ENCODE measurements at regions not wholly inside any gene's neighbourhood (a gene's known extent, or its start where the extent isn't known, plus 50 kb on each side); places are given as distances from the start of the nearest gene placed in this dataset.
A peak's percentile ranks its signal among the peaks of the same experiment; 100 is the strongest.
"Not testable (repeated sequence)": the region's sequence is repeated elsewhere in the genome, so short reads cannot be mapped to it uniquely, and the experiment has no call there.

DNA sequence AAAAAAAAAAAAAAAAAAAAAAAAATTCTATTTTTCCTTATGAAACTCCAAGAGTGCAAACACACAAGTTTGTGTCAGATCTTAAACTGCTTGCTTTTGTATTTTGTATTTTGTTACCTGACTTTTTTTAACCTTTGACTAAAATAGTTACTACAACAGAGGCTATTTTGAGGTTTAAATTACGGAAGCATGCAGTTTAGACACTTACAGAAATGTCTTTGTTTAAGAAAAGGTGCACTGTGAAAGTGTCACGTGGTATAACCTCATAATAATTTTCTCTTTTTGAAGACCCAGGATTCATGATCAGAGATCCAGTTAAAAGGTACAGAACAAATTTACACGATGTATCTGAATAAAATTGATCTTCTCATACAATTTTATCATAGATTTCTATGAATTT lies 152.4 kb downstream of the SPIN4 start:
- DNase-seq; intact Hi-C loops (cut with DNase I); ATAC-seq: not testable (repeated sequence)

DNA sequence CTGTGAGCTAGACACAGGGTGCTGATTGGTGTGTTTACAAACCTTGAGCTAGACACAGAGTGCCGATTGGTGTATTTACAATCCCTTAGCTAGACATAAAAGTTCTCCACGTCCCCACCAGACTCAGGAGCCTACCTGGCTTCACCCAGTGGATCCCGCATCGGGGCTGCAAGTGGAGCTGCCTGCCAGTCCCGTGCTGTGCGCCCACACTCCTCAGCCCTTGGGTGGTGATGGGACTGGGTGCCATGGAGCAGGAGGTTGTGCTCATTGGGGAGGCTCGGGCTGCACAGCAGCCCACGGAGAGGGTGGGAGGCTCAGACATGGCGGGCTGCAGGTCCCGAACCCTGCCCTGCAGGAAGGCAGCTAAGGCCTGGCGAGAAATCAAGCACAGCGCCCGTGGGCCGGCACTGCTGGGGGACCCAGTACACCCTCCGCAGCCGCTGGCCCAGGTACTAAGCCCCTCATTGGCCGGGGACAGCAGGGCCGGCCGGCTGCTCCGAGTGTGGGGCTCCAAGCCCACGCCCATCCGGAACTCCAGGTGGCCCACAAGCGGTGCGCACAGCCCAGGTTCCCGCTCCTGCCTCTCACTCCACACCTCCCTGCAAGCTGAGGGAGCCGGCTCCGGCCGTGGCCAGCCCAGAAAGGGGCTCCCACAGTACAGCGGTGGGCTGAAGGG lies 158.6 kb downstream of the SPIN4 start:
- DNase-seq; intact Hi-C loops (cut with DNase I); ATAC-seq: not testable (repeated sequence)

DNA sequence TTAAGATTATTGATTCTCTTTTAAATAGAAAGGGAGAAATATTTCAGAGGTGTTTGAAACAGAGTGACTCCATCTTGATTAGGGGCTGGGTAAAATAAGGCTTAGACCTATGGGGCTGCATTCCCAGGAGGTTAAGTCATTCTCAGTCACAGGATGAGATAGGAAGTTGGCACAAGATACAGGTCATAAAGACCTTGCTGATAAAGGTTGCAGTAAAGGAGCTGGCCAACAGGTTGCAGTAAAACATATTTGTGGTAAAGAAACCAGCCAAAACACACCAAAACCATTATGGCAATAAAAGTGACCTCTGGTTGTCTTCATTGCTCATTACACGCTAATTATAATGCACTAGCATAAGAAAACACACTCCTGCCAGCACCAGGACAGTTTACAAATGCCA lies 165.0 kb downstream of the SPIN4 start:
- ATAC-seq (no peak), DNase-seq (no peak)
- intact Hi-C loops (cut with DNase I) = no loop called here

DNA sequence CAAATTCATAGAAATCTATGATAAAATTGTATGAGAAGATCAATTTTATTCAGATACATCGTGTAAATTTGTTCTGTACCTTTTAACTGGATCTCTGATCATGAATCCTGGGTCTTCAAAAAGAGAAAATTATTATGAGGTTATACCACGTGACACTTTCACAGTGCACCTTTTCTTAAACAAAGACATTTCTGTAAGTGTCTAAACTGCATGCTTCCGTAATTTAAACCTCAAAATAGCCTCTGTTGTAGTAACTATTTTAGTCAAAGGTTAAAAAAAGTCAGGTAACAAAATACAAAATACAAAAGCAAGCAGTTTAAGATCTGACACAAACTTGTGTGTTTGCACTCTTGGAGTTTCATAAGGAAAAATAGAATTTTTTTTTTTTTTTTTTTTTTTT lies 171.3 kb downstream of the SPIN4 start:
- ATAC-seq = not testable (repeated sequence)

DNA sequence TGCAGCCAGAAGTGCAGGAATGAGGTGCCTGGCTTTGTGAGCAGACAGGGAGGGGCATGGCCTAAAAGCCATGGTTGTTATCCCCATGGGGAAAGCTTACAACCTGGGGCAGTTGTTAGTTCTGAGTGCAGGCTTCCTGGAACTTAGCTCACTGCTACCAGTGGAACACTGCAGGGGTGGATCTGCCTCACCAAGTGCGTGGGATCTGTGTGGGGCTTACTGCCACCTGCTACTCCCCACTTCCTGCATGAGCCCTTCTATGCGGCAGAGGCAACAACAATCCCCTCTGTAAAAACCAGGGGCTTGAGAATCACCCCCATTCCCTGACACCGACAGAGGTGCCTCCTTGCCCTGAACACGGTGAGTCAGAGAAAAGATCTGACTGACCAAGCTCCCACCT lies 174.6 kb downstream of the SPIN4 start:
- intact Hi-C loops (cut with DNase I); ATAC-seq; DNase-seq: not testable (repeated sequence)

More for the DNA sequence above, 171.3 kb downstream of the SPIN4 start:
- intact Hi-C loops (cut with DNase I); DNase-seq: not testable (repeated sequence)

DNA sequence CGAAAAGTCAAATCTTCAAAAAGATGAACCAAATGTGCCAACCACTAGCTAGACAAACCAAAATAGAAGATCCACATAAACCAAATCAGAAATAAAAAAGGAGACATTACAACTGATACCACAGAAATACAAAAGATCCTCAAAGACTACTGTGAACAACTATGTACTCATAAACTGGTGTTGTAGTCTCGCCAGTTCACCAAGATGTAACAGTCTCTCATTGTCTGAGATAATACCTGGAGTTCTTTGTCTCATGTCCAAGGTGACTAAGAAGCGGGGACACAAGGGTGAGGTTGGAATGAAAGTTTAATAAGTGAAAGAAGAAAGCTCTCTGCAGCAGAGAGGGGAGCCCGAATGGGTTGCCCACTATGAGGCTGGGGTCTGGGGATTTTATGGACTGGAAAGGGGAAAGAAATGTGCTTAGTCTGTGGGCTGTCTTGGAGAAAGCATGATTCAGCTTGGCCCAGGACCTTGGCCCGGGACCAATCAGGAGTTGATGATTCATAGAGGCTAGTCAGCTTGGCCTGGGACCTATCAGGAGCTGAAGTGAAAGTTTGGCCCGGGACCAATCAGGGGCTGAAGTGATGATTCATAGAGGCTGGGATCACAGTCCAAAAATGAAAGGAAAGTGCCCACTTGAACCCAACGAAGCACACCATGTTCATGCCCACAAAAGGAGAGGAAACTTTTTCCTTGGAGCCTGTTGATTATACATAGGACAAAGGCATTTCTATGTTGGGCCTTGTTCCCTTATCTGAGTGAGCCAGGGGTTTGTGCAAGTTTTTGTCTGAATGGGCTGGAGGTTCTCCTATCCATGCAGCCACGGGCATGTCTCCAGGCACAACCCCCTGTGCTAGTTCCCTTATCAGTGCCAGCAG lies 177.1 kb downstream of the SPIN4 start:
- intact Hi-C loops (cut with DNase I); DNase-seq: not testable (repeated sequence)
- ATAC-seq = peak; percentile 85 to 92

DNA sequence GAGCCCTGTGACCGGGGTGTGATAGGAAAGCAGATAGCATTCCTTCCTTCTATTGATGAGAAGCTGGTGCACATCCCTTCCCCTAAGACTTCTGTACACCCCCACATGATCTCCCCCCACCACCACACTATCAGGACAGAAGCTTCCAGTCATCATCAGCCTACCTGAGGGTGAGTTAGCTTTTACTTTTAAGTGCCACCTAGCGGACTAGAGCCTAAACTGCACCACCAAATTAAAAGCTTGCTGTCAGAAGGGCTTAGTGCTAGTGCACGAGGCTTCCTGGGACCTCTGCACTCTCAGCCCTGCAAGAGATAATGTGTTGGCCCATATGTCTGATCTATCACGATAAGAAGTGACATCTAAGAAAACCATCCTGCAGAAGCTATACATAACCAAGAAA lies 181.7 kb downstream of the SPIN4 start:
- DNase-seq; intact Hi-C loops (cut with DNase I); ATAC-seq: not testable (repeated sequence)

DNA sequence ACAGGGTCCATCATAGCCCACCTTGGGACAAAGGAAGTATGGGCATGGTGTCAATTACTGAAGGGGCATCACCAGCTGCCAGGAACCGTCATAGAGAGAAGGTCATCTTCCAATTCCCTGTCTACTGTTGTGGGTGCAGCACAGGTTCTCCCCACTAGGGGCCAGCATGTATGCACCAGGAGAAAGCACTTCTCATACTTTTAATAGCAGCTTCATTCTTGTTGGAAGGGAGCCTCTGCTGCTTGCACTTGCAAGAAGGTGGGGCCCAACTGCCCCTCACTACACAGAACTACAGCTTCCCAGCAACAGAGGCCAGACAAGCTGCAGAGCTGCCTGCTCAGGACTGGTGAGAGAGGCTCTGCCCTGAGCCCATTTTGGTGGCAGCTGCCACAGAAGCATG lies 182.2 kb downstream of the SPIN4 start:
- intact Hi-C loops (cut with DNase I); ATAC-seq; DNase-seq: not testable (repeated sequence)

DNA sequence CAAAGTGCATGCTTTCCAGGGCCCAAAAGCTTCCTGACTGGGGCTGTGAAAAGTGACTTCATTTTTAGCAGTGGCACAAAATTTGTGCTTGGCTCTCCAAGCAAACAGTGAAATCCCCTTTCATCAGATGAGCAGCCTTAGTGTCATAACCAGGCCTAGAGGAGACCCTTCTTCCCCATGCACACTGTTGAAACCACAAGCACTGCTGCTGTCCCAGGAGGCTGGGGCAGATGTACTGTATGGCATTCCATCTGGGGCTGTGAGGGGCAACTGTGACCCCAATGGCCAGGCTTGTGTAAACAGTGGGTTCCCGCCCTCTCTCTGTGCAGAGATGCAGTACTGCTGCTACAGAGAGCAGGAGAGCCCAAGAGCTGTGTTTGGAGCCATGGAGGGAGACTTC lies 184.1 kb downstream of the SPIN4 start:
- intact Hi-C loops (cut with DNase I); ATAC-seq; DNase-seq: not testable (repeated sequence)

DNA sequence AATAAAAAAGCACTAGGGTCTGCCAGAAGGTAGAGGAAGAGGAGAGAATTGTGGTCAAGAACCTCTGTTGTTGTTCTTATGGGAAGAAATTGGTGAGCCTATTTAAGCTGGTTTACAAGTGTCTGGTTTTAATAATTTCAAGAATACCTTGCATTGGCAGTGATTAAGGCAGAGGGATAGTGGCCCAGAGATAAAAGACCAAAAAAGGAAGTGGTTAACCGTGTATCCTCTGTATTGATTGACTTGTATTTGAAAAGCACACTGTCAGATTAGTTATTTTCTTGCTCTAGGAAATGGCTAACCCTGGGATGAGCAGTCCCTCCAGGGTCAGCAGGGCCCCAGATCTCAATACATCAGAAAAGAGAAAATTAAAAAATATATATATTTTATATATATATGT lies 190.1 kb downstream of the SPIN4 start:
- DNase-seq; intact Hi-C loops (cut with DNase I); ATAC-seq: not testable (repeated sequence)

DNA sequence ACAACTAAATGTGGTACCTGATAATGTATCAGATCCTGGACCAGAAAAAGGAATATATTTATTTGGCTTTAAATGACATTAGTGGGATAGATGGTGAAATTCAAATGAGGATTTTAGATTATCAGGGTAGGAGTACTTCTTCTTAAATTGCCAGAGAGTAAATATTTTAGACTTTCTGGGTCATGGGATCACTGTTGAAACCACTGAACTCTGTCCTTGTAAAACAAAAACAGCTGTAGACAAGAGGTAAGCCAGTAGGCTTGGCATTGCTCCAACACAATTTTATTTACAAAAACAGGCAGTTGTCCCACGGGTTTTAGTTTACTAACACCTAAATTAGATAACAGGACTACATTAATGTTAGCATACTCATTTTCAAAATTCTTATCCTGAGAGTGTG lies 190.8 kb downstream of the SPIN4 start:
- ATAC-seq; intact Hi-C loops (cut with DNase I); DNase-seq: not testable (repeated sequence)

DNA sequence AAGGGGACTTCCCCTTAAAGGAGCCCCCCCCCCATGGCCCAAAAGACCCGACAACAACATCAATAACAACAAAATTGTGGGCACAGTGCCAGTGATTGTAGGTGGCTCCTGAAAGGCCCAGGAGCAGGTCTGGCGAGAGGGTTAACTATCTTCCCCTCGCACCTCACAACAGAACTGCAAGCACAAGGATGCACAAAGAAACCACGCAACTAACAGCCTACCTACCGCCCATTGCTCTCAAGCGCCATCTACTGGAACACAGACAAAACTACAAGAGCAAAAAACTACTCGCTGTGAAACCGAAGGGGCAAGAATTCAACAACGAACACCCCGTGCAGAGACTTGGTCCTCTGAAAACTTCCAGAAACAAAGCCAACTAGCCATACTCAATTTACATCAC lies 205.6 kb downstream of the SPIN4 start:
- DNase-seq; ATAC-seq; intact Hi-C loops (cut with DNase I): not testable (repeated sequence)

DNA sequence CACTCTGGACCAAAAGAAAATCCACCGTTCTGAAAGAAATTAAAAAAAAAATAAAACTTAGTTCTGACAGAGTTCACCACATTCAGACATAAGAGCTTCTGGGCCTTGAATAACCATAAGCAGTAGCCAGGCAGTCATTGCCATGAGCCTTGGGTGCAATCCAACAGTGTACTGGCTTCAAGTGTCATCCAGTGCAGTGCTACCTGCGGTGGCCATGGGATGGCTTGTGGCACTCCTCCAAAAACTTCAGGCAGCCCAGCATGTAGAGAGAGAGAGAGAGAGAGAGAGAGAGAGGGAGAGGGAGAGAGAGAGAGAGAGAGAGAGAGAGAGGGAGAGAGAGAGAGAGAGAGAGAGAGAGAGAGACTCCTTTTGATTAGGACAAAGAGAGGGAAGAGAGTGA lies 208.5 kb downstream of the SPIN4 start:
- DNase-seq; intact Hi-C loops (cut with DNase I); ATAC-seq: not testable (repeated sequence)

DNA sequence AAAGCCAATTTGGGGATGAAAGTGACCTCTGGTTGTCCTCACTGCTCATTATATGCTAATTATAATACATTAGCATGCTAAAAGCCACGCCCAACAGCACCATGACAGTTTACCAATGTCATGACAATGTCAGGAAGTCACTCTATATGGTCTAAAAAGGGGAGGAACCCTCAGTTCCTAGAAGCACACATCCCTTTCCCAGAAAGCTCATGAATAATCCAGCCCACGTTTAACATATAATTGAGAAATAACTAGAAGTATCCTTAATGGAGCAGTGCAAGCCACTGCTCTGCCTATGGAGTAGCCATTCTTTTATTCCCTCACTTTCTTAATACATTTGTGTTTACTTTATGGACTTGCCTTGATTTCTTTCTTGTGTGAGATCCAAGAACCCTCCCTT lies 215.3 kb downstream of the SPIN4 start:
- intact Hi-C loops (cut with DNase I); DNase-seq; ATAC-seq: not testable (repeated sequence)

DNA sequence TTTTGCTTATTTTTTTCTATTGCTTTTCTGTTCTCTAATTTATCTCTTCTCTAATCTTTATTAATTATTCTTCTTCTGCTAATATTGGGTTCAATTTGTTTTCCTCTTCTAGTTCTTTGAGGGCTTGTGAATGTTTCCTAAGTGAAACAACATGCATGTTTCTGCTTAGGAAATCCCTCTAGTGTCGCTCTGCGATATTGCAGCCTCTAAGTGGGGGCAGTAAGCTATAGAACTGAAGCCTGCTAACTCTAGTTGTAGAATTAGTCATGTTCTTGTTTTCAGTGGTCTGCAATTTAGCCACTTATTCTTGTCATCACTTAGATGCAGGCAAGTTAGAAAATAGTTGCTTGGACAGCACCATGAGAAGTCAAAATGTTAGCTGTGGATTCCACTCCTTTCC lies 222.6 kb downstream of the SPIN4 start:
- DNase-seq (peak; percentile 21), ATAC-seq (no peak)

DNA sequence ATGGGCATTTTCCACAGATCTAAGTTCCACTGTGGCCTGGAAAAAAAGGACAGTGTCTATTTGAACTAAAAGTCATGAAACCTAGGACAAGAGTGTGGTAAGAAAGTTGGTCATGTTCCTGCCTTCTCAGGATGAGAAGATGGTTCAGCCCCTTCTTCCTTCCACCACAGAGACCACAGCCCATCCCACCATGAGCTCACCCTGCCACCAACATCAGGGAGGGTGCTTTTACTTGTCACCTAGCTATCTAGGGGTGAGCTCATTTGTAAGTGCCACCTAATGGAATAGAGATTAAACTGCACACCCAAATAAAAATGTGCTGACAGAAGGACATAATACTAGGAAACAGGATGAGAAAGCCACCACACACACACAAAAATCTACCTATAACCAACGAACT lies 235.9 kb downstream of the SPIN4 start:
- DNase-seq = no peak
- no peak for ATAC-seq
- intact Hi-C loops (cut with DNase I) = no loop called here

More for the DNA sequence above, 222.6 kb downstream of the SPIN4 start:
- intact Hi-C loops (cut with DNase I) = no loop called here

DNA sequence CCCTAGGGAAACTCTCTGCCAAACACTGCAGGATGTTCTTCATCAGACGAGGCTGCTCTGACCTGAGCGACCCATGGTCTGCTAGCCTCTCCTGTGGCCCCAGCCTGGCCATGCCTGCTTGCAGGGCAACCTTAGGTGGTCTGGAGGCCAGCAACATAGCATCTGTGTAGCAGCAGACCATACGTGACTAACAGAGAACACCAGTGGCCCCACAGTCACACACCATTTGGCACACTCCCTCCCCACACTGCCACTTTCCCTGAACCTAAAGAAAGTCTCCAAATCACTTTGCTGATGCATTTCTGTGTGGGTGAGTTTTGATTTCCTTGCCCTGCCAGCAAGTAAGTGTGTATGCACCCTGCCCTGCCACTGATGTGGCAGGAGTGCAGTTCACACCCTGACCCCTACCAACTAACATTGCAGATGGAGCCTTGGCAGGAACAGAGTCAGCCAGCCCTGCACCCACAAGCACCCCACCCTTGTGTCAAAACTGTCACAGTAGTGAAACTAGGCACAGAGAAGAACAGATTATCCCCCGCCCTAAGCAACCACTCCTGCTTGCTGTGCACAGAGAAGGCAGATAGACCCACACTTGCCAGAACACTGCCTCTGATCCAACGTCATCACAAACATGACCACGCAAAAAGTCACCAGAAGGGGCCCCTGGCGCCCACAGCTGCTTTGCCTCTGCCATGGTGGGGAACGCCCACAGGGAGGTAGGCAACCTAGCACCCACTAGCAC lies 249.1 kb downstream of the SPIN4 start:
- intact Hi-C loops (cut with DNase I) = no loop called here
- DNase-seq = no peak
- no peak for ATAC-seq

DNA sequence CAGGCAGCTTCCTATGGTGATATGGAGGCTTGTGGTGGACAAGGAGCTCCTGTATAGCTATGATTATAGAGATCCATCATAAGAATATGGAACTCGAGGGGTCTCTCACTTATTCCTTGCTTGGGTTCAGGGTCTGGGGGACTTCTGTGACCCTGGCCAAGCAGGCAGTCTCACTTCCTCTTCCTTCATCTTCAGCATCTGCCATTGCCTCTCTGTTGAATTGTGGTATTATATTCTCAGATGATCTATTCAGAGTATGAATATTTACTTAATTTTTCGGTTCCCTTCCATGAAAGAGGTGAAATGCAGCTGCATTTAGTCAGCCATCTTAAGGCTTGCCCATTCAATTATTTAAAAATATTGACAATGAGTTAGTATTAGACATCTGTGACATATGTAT lies 292.9 kb downstream of the SPIN4 start:
- no peak for ATAC-seq
- no peak for DNase-seq
- intact Hi-C loops (cut with DNase I) = no loop called here

DNA sequence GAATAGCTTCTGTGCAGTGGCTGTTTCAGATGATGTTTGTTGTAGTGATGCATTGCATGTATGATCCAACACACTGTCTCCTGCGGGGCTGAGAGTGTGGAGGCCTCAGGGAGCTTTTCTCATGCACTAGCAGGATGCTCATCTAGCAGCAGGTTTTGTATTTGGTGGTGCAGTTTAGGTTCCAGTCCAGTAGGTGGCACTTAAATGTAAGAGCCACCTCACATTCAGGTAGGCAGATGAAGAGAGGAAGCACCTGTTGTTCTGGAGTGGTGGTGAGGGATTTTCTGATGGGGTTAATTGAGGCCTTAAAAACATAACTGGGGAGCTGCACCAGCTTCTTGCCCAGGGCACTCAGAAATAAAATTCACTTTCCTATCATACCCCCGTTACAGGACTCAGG lies 300.9 kb downstream of the SPIN4 start:
- no peak for ATAC-seq
- intact Hi-C loops (cut with DNase I) = no loop called here
- DNase-seq = no peak

DNA sequence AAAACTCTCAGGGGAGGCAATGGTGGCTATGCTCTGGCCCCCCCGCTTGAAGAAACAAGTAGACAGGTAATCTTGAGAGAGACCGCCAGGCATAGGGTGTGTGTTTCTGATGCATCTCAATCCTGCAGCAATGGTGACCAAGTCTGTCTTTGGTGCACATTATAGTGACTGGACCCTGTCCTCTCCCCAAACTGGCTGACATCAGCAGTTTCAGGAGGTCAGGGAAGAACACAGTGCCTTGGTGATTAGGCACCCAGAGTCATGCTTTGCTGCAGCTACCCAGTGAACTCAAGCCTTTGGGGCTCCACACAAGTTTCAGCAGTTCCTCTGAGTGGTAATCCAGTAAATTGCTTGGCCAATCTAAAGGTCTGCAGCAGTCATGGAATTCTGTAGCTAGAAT lies 318.3 kb downstream of the SPIN4 start:
- DNase-seq = no peak
- no peak for ATAC-seq
- intact Hi-C loops (cut with DNase I) = no loop called here

Data from left cardiac atrium (tissue), 4 donors.